H1 (cell line): ENCODE measurements at regions not wholly inside any gene's neighbourhood (a gene's known extent, or its start where the extent isn't known, plus 50 kb on each side); places are given as distances from the start of the nearest gene placed in this dataset.

Experiments
- CTCF ChIA-PET: fragments of 300-600 bp; sonication (Branson Sonifier 250); formaldehyde crosslinking; loops from one replicate; lab custom pipeline; 2021; ENCODE audit not compliant: partially characterized antibody; lab: Charles Lee
- POLR2A ChIA-PET: fragments of 300-600 bp; sonication (Branson Sonifier 250); formaldehyde crosslinking; loops from one replicate; lab custom pipeline; 2021; ENCODE audit warnings: inconsistent platforms; ENCODE audit not compliant: partially characterized antibody; lab: Charles Lee
- DNase-seq, 2 experiments: peaks; one replicate each; pipeline versions ENCODE4 v3.0.0 to v3.0.0-alpha.2; 2010 to 2022; ENCODE audit warnings: low spot score in 2 of 2, low read depth in 1 of 2, mixed read lengths in 1 of 2
- FAIRE-seq: peaks from 2 replicates; lab custom pipeline; 2011; peaks lifted over from hg19 to GRCh38; lab: Jason Lieb, UNC
- H2AFZ ChIP-seq: 2 replicates; pipeline ENCODE4 v1.8.1; 2012; ENCODE audit warnings: low read length, inconsistent platforms
- H2AK5ac ChIP-seq: 2 replicates; pipeline ENCODE4 v1.6.1; 2013; ENCODE audit warnings: low read depth, low read length
- H2BK120ac ChIP-seq: replicated peaks from 2 replicates; pipeline ENCODE3; 2013; ENCODE audit warnings: low read depth, low read length, inconsistent platforms
- H2BK12ac ChIP-seq: 2 replicates; pipeline ENCODE4 v1.6.1; 2013; ENCODE audit warnings: low read depth, low read length
- H2BK15ac ChIP-seq: 2 replicates; pipeline ENCODE4 v1.6.1; 2013; ENCODE audit warnings: low read length
- H2BK20ac ChIP-seq: 2 replicates; pipeline ENCODE4 v1.6.1; 2013; ENCODE audit warnings: low read length
- H2BK5ac ChIP-seq: 2 replicates; pipeline ENCODE4 v1.6.1; 2013; ENCODE audit warnings: low read depth, low read length
- H3K14ac ChIP-seq: 2 replicates; pipeline ENCODE4 v1.6.1; 2013; ENCODE audit warnings: inconsistent platforms; ENCODE audit not compliant: insufficient read length
- H3K18ac ChIP-seq: 2 replicates; pipeline ENCODE4 v1.6.1; 2013; ENCODE audit warnings: low read length; ENCODE audit errors: extremely low read depth
- H3K23ac ChIP-seq: 2 replicates; pipeline ENCODE4 v1.6.1; 2013; ENCODE audit warnings: inconsistent platforms; ENCODE audit not compliant: insufficient read length
- H3K23me2 ChIP-seq: 2 replicates; pipeline ENCODE4 v1.6.1; 2013; ENCODE audit warnings: low read depth, low read length
- H3K27ac ChIP-seq: 2 replicates; pipeline ENCODE4 v1.6.1; 2011; ENCODE audit warnings: low read depth, low read length, inconsistent platforms
- H3K27me3 ChIP-seq, 4 experiments: replicated peaks in 1 of 4; 1 replicate in 1 of 4; 2 replicates in 3 of 4; pipeline versions ENCODE4 v1.6.1 to v1.8.1; 2011 to 2013; ENCODE audit warnings: low read length in 3 of 4, mild to moderate bottlenecking in 3 of 4, inconsistent platforms in 2 of 4, mixed read lengths in 2 of 4, moderate library complexity in 1 of 4; ENCODE audit not compliant: control insufficient read depth in 3 of 4, insufficient read depth in 3 of 4; ENCODE audit errors: extremely low read depth in 1 of 4
- H3K36me3 ChIP-seq, 4 experiments: 2 replicates each; pipeline versions ENCODE4 v1.6.1 to v1.8.1; 2011 to 2013; ENCODE audit warnings: mild to moderate bottlenecking in 4 of 4, low read length in 3 of 4, moderate library complexity in 2 of 4, control low read depth in 1 of 4, inconsistent platforms in 1 of 4; ENCODE audit not compliant: insufficient read depth in 4 of 4, control insufficient read depth in 2 of 4
- H3K4ac ChIP-seq: replicated peaks from 2 replicates; pipeline ENCODE3; 2013; ENCODE audit warnings: low read length, low read depth, mixed read lengths, inconsistent platforms; ENCODE audit not compliant: insufficient read length
- H3K4me1 ChIP-seq, 4 experiments: replicated peaks in 1 of 4; 1 replicate in 1 of 4; 2 replicates in 3 of 4; pipeline versions ENCODE4 v1.6.1 to v1.8.1; 2011 to 2013; ENCODE audit warnings: low read length in 3 of 4, inconsistent platforms in 2 of 4, mixed read lengths in 1 of 4; ENCODE audit not compliant: insufficient read depth in 4 of 4, control insufficient read depth in 3 of 4
- H3K4me2 ChIP-seq, 2 experiments: 2 replicates each; pipeline versions ENCODE4 v1.6.1 to v1.8.1; 2011 to 2013; ENCODE audit warnings: low read depth in 2 of 2, low read length in 2 of 2, control low read depth in 1 of 2, inconsistent platforms in 1 of 2, mild to moderate bottlenecking in 1 of 2; ENCODE audit not compliant: insufficient read depth in 1 of 2
- H3K4me3 ChIP-seq, 4 experiments: fragments of 200-600, 300-600 bp in 1 of 4; sonication (generic), shearing (Covaris generic), sonication (Bioruptor Twin) in 1 of 4; 2 replicates each; pipeline versions ENCODE4 v1.5.1 to v1.8.1; 2011 to 2016; ENCODE audit warnings: low read length in 4 of 4, low read depth in 3 of 4, control low read depth in 2 of 4, inconsistent platforms in 2 of 4, mild to moderate bottlenecking in 2 of 4, mixed read lengths in 1 of 4, moderate library complexity in 1 of 4; ENCODE audit not compliant: insufficient read depth in 2 of 4; ENCODE audit errors: extremely low read depth in 1 of 4
- H3K56ac ChIP-seq: replicated peaks from 2 replicates; pipeline ENCODE3; 2013; ENCODE audit warnings: low read depth, mild to moderate bottlenecking, mixed read lengths, low read length, inconsistent platforms; ENCODE audit not compliant: insufficient read length
- H3K79me1 ChIP-seq: 2 replicates; pipeline ENCODE4 v1.6.1; 2013; ENCODE audit warnings: low read depth, low read length, control low read depth
- H3K79me2 ChIP-seq, 2 experiments: 2 replicates each; pipeline versions ENCODE4 v1.6.1 to v1.8.1; 2012 to 2013; ENCODE audit warnings: low read length in 2 of 2, mild to moderate bottlenecking in 2 of 2, inconsistent platforms in 1 of 2; ENCODE audit not compliant: insufficient read depth in 2 of 2, control insufficient read depth in 1 of 2
- H3K9ac ChIP-seq, 4 experiments: replicated peaks in 1 of 4; 1 replicate in 1 of 4; 2 replicates in 3 of 4; pipeline versions ENCODE4 v1.6.1 to v1.8.1; 2011 to 2013; ENCODE audit warnings: low read depth in 3 of 4, low read length in 3 of 4, control low read depth in 2 of 4, mild to moderate bottlenecking in 2 of 4, moderate library complexity in 2 of 4, inconsistent platforms in 1 of 4; ENCODE audit errors: extremely low read depth in 1 of 4
- H3K9me3 ChIP-seq, 2 experiments: 2 replicates each; pipeline versions ENCODE4 v1.6.1 to v1.8.1; 2012 to 2013; ENCODE audit warnings: mild to moderate bottlenecking in 2 of 2, moderate library complexity in 2 of 2, control low read depth in 1 of 2, inconsistent platforms in 1 of 2, low read depth in 1 of 2, low read length in 1 of 2, mixed read lengths in 1 of 2; ENCODE audit not compliant: insufficient read depth in 2 of 2
- H4K20me1 ChIP-seq, 2 experiments: replicated peaks in 1 of 2; 2 replicates each; pipeline versions ENCODE3 to v1.8.1; 2011 to 2013; ENCODE audit warnings: inconsistent platforms in 2 of 2, low read length in 2 of 2, mild to moderate bottlenecking in 1 of 2; ENCODE audit not compliant: insufficient read depth in 2 of 2, control insufficient read depth in 1 of 2
- H4K5ac ChIP-seq: 2 replicates; pipeline ENCODE4 v1.6.1; 2013; ENCODE audit warnings: low read length, low read depth, mixed read lengths, inconsistent platforms; ENCODE audit not compliant: insufficient read length
- H4K8ac ChIP-seq: 2 replicates; pipeline ENCODE4 v1.8.0; 2013; ENCODE audit warnings: mild to moderate bottlenecking, moderate library complexity, low read length, inconsistent platforms; ENCODE audit not compliant: insufficient read depth; ENCODE audit errors: extremely low read depth
- H4K91ac ChIP-seq: replicated peaks from 2 replicates; pipeline ENCODE3; 2013; ENCODE audit warnings: low read length, mixed read lengths, inconsistent platforms; ENCODE audit not compliant: insufficient read length
- BCL11A ChIP-seq, 2 experiments: IDR thresholded peaks; one replicate each; pipeline ENCODE4 v1.6.1; 2011; ENCODE audit warnings: low read depth in 2 of 2, low read length in 2 of 2, mild to moderate bottlenecking in 2 of 2
- BRCA1 ChIP-seq: IDR thresholded peaks from 2 replicates; pipeline ENCODE4 v1.6.1; 2012; ENCODE audit warnings: low read depth, low read length, improper control_type of control experiment
- EP300 ChIP-seq, 2 experiments: IDR thresholded peaks; 1 replicate in 1 of 2; 2 replicates in 1 of 2; pipeline ENCODE4 v1.6.1; 2011 to 2012; ENCODE audit warnings: low read depth in 2 of 2, low read length in 2 of 2, mild to moderate bottlenecking in 2 of 2, borderline replicate concordance in 1 of 2, inconsistent platforms in 1 of 2, moderate library complexity in 1 of 2
- EZH2 ChIP-seq: fragments of 200-600 bp; sonication (generic); IDR thresholded peaks from 2 replicates; pipeline ENCODE4 v1.7.1; 2012; ENCODE audit warnings: low read depth, mild to moderate bottlenecking, moderate library complexity, low read length, inconsistent platforms; ENCODE audit not compliant: severe bottlenecking
- HDAC2 ChIP-seq, 2 experiments: fragments of 300-600 bp in 1 of 2; sonication (generic) in 1 of 2; IDR thresholded peaks; 2 replicates each; pipeline ENCODE4 v1.6.1; 2011 to 2012; ENCODE audit warnings: low read depth in 2 of 2, low read length in 2 of 2, mild to moderate bottlenecking in 2 of 2, moderate library complexity in 2 of 2, borderline replicate concordance in 1 of 2, inconsistent platforms in 1 of 2
- KDM5A ChIP-seq: fragments of 200-600 bp; IDR thresholded peaks from 2 replicates; pipeline ENCODE4 v1.7.1; 2012; ENCODE audit warnings: mild to moderate bottlenecking, low read length, inconsistent platforms, mixed read lengths
- POLR2A ChIP-seq, 2 experiments: IDR thresholded peaks; 1 replicate in 1 of 2; 2 replicates in 1 of 2; pipeline ENCODE4 v1.6.1; 2011; ENCODE audit warnings: low read depth in 2 of 2, low read length in 2 of 2, mild to moderate bottlenecking in 2 of 2; ENCODE audit errors: control extremely low read depth in 1 of 2
- SAP30 ChIP-seq: fragments of 300-600 bp; sonication (generic); IDR thresholded peaks from 2 replicates; pipeline ENCODE4 v1.7.1; 2012; ENCODE audit warnings: low read length, moderate library complexity, mild to moderate bottlenecking, inconsistent platforms; ENCODE audit not compliant: insufficient read depth, insufficient replicate concordance
- SIX5 ChIP-seq: IDR thresholded peaks from 2 replicates; pipeline ENCODE4 v1.6.1; 2011; ENCODE audit warnings: mild to moderate bottlenecking, low read depth, low read length
- SP1 ChIP-seq: IDR thresholded peaks from 2 replicates; pipeline ENCODE4 v1.6.1; 2011; ENCODE audit warnings: low read depth, low read length
- SP4 ChIP-seq: IDR thresholded peaks from 2 replicates; pipeline ENCODE4 v1.6.1; 2012; ENCODE audit warnings: low read length, inconsistent platforms
- TAF7 ChIP-seq: optimal IDR thresholded peaks from 2 replicates; pipeline ENCODE3; 2011; ENCODE audit warnings: low read depth, mild to moderate bottlenecking, inconsistent platforms, low read length, moderate library complexity, borderline replicate concordance
- YY1 ChIP-seq: IDR thresholded peaks from 2 replicates; pipeline ENCODE4 v1.6.1; 2011; ENCODE audit warnings: low read depth, mild to moderate bottlenecking, low read length

- Histone ChIP-seq H4K5ac (no peak overlapping the region), H3K27me3 (no peaks in the 10 kb centered on the region), H3K9ac (no peak overlapping the region), H2BK12ac (no peak overlapping the region), H3K79me2 (peaks cover 0 to 4% of the 10 kb centered on the region in 2 experiments; a peak in 1 of 4 replicates), H3K14ac (no peak overlapping the region), H3K36me3 (peaks cover 0 to 4% (median 0%) of the 10 kb centered on the region in 4 experiments; a peak in 2 of 8 replicates), H3K4me1 (peaks cover 0 to 7% (median 4%) of the 10 kb centered on the region in 4 experiments; a peak in 3 of 7 replicates), H3K23me2 (no peaks in the 10 kb centered on the region), H4K8ac (no peak overlapping the region), H2BK15ac (no peak overlapping the region), H2BK120ac (no peak overlapping the region), H2AK5ac (no peak overlapping the region), H4K20me1 (no peaks in the 10 kb centered on the region), H3K27ac (no peak overlapping the region), H3K4ac (no peak overlapping the region), H3K56ac (no peak overlapping the region), H3K9me3 (peaks cover 4 to 5% of the 10 kb centered on the region in 2 experiments; a peak in 3 of 4 replicates), H3K79me1 (no peaks in the 10 kb centered on the region), H3K4me2 (no peak overlapping the region), H3K4me3 (no peak overlapping the region), H2BK5ac (no peak overlapping the region), H3K23ac (no peak overlapping the region), H2BK20ac (no peak overlapping the region), H2AFZ (no peak overlapping the region), H4K91ac (no peak overlapping the region), H3K18ac (no peak overlapping the region)
- CTCF ChIA-PET, result no interaction called here
- POLR2A ChIA-PET, result no interaction called here
- TF ChIP-seq BCL11A (IDR thresholded peaks at IDR 0.05; ENCODE audit: low read depth in 2 of 2, low read length in 2 of 2), result no peak
- no peak for TF ChIP-seq POLR2A (IDR thresholded peaks at IDR 0.05; ENCODE audit: control extremely low read depth in 1 of 2, low read depth in 2 of 2, low read length in 2 of 2)
- no peak for TF ChIP-seq TAF7
- TF ChIP-seq SP4, result no peak
- no peak for TF ChIP-seq HDAC2 (IDR thresholded peaks at IDR 0.05; ENCODE audit: borderline replicate concordance in 1 of 2, low read depth in 2 of 2, low read length in 2 of 2)
- TF ChIP-seq BRCA1, result no peak
- no peak for TF ChIP-seq YY1
- TF ChIP-seq SP1, result no peak
- no peak for TF ChIP-seq EP300 (IDR thresholded peaks at IDR 0.05; ENCODE audit: borderline replicate concordance in 1 of 2, low read depth in 2 of 2, low read length in 2 of 2)
- no peak for TF ChIP-seq SIX5
- TF ChIP-seq SAP30, result no peak
- no peak for TF ChIP-seq EZH2
- TF ChIP-seq KDM5A, result no peak
- DNase-seq, result no peak
- no peak for FAIRE-seq
These were observed 110.6 kb downstream of the ZFAND4 start for GRCh38 chr10:45561952-45562351.
